CD4-positive, alpha-beta T cell treated with Interleukin-21 for 1 hour (primary cell): ENCODE measurements at regions not wholly inside any gene's neighbourhood (a gene's known extent, or its start where the extent isn't known, plus 50 kb on each side); places are given as distances from the start of the nearest gene placed in this dataset.

Experiments
- DNase-seq: peaks from one replicate; pipeline ENCODE4 v3.0.0-alpha.2; 2020

GRCh38 chr6:170110201-170111140 lies 180.4 kb downstream of the DLL1 start:
- DNase-seq: no peak

- no peak for DNase-seq
Measured at GRCh38 chr6:170108890-170109587, 181.8 kb downstream of the DLL1 start.

- DNase-seq: no peak
Measured at GRCh38 chr6:170108456-170108855, 182.4 kb downstream of the DLL1 start.

- DNase-seq: no peak
Measured at GRCh38 chr6:170107606-170108222, 183.2 kb downstream of the DLL1 start.

- DNase-seq: no peak
Measured at GRCh38 chr6:170106906-170107525, 183.9 kb downstream of the DLL1 start.

GRCh38 chr6:170102582-170103481 lies 188.0 kb downstream of the DLL1 start:
- no peak for DNase-seq

GRCh38 chr6:170102038-170102437 lies 188.8 kb downstream of the DLL1 start:
- no peak for DNase-seq

- DNase-seq: no peak
Measured at GRCh38 chr6:170101281-170102035, 189.4 kb downstream of the DLL1 start.

GRCh38 chr6:170100046-170100445 lies 190.8 kb downstream of the DLL1 start:
- DNase-seq: no peak

- no peak for DNase-seq
Measured at GRCh38 chr6:170099387-170099786, 191.5 kb downstream of the DLL1 start.

- DNase-seq: no peak
Measured at GRCh38 chr6:170098428-170099170, 192.3 kb downstream of the DLL1 start.

GRCh38 chr6:170097505-170098427 lies 193.1 kb downstream of the DLL1 start:
- DNase-seq: no peak

- DNase-seq: no peak
Measured at GRCh38 chr6:170096803-170097504, 193.9 kb downstream of the DLL1 start.

GRCh38 chr6:170096191-170096802 lies 194.6 kb downstream of the DLL1 start:
- no peak for DNase-seq

- DNase-seq: no peak
Measured at GRCh38 chr6:170095273-170095981, 195.5 kb downstream of the DLL1 start.

- DNase-seq: no peak
Measured at GRCh38 chr6:170094686-170095272, 196.1 kb downstream of the DLL1 start.
